ENCODE measurements at regions not wholly inside any gene's neighbourhood (a gene's known extent, or its start where the extent isn't known, plus 50 kb on each side); places are given as distances from the start of the nearest gene placed in this dataset.

DNA sequence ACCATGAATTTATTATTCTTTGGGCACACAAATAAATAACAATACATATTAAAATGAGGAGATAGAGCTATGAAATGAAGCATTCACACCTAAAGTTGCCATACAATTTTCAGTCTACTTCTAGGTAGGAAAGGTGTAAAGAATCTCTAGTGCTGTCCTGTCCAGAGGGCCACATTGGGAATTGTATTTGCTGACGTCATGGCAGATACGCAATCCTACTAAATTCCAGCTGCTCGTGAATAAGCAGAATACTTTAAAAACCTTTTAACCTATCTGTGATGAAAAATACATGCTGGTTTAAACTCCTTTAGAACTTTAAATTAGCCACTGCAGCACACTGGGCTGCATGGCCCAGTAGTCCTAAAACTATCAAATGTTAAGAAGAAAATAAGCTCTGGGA is 236.1 kb downstream of the FSCB start:
- no peaks in the 10 kb centered on the region for H3K4me1 ChIP-seq
- 64 to 69% methylated on average over 3 of the region's 3 CpGs for WGBS, 2 donors (ENCODE audit: low coverage in 1 of 2)
- no peaks in the 10 kb centered on the region for H3K9me3 ChIP-seq
- H3K27me3 ChIP-seq, result no peaks in the 10 kb centered on the region
- no peak for TF ChIP-seq EP300 (IDR thresholded peaks at IDR 0.05)
- no peak for TF ChIP-seq POLR2AphosphoS5 (IDR thresholded peaks at IDR 0.05)
- no peak for TF ChIP-seq POLR2A (IDR thresholded peaks at IDR 0.05)
- TF ChIP-seq, protein P1, sequence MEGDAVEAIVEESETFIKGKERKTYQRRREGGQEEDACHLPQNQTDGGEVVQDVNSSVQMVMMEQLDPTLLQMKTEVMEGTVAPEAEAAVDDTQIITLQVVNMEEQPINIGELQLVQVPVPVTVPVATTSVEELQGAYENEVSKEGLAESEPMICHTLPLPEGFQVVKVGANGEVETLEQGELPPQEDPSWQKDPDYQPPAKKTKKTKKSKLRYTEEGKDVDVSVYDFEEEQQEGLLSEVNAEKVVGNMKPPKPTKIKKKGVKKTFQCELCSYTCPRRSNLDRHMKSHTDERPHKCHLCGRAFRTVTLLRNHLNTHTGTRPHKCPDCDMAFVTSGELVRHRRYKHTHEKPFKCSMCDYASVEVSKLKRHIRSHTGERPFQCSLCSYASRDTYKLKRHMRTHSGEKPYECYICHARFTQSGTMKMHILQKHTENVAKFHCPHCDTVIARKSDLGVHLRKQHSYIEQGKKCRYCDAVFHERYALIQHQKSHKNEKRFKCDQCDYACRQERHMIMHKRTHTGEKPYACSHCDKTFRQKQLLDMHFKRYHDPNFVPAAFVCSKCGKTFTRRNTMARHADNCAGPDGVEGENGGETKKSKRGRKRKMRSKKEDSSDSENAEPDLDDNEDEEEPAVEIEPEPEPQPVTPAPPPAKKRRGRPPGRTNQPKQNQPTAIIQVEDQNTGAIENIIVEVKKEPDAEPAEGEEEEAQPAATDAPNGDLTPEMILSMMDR (IDR thresholded peaks at IDR 0.05), result no peak
- ATAC-seq, result no peak
- H3K36me3 ChIP-seq, result no peaks in the 10 kb centered on the region
- H3K27ac ChIP-seq, result no peak overlapping the region
- no peak overlapping the region for H3K4me3 ChIP-seq

DNA sequence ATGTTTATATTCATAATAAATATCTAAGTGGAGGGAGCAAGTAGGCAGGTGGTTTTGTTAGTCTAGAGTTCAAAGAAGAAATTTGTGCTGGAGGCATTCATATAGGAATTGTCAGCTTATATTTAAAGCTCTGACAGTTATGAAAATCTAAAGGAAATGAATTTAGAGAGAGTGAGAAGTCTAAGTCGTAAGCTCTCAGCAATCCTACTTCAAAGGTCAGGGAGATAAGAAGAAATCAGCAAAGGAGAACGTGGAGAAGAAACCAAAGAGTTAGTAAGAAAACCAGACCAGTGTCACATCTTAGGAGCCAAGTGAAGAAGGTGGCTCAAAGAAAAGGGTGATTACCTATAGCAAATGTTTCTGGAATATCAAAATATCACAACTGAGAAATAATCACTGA is 241.8 kb downstream of the FSCB start:
- 38 to 66% methylated on average over 2 of the region's 2 CpGs for WGBS, 2 donors (ENCODE audit: low coverage in 1 of 2)
- Histone ChIP-seq H3K27ac (no peak overlapping the region), H3K9me3 (peaks cover 0 to 16% (median 0%) of the 10 kb centered on the region in 3 donors), H3K36me3 (no peaks in the 10 kb centered on the region), H3K27me3 (no peaks in the 10 kb centered on the region), H3K4me1 (no peaks in the 10 kb centered on the region), H3K4me3 (no peak overlapping the region)
- no peak for TF ChIP-seq POLR2AphosphoS5 (IDR thresholded peaks at IDR 0.05)
- TF ChIP-seq, protein P1 (IDR thresholded peaks at IDR 0.05), result no peak
- no peak for TF ChIP-seq POLR2A (IDR thresholded peaks at IDR 0.05)
- TF ChIP-seq EP300 (IDR thresholded peaks at IDR 0.05), result no peak
- ATAC-seq, result no peak

DNA sequence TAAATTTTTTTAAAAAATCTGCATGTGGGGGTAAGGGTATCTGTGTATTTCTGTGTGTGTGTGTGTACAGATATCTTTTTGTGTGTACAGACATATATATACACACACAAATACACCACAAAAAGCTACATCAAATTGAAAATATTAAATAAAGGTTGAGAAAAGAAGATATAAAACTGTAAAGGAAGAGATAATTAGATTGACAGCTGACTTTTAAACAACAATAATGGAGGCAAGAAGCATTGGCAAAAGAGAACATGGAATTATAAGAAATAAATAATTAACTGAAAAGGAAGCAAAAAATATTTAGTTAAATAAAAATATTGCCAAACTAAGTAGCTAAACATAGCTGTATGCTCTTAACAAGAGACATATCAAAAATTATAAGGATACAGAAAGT is 291.4 kb downstream of the FSCB start:
- H3K9me3 ChIP-seq, result peaks cover 0 to 8% (median 0%) of the 10 kb centered on the region in 3 donors

DNA sequence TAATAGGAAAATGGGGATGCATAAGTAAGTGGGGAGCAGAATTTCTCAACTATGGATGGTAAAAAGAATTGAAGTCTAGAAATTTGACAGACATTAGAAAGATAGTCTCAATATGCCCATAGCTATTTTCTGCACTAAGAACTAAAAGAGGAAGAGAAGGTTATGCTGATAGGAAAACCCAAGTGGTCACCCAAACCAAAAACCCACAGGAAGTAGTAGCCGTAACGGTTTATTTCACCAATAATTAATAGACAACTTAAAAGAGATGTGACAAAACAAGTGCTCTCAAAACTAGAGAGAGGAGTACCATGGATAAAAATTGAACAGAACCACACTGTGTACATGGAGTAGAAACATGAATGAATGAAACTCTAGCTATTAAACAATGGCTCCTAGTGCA is 295.4 kb downstream of the FSCB start:
- no peak overlapping the region for H3K4me3 ChIP-seq
- no peak for TF ChIP-seq EP300 (IDR thresholded peaks at IDR 0.05)
- no peak for TF ChIP-seq POLR2AphosphoS5 (IDR thresholded peaks at IDR 0.05)
- TF ChIP-seq, protein P1 (IDR thresholded peaks at IDR 0.05), result no peak
- no peak for TF ChIP-seq POLR2A (IDR thresholded peaks at IDR 0.05)
- no peaks in the 10 kb centered on the region for H3K27me3 ChIP-seq
- no peaks in the 10 kb centered on the region for H3K36me3 ChIP-seq
- no peak for ATAC-seq
- 39 to 82% methylated on average over 2 of the region's 2 CpGs for WGBS, 2 donors (ENCODE audit: low coverage in 1 of 2)
- H3K9me3 ChIP-seq, result peaks cover 0 to 3% (median 0%) of the 10 kb centered on the region in 3 donors
- no peak overlapping the region for H3K27ac ChIP-seq
- no peaks in the 10 kb centered on the region for H3K4me1 ChIP-seq

More for the DNA sequence above, 291.4 kb downstream of the FSCB start:
- H3K4me3 ChIP-seq, result no peak overlapping the region
- H3K27me3 ChIP-seq, result no peaks in the 10 kb centered on the region
- no peak for TF ChIP-seq POLR2AphosphoS5 (IDR thresholded peaks at IDR 0.05)
- TF ChIP-seq, protein P1 (IDR thresholded peaks at IDR 0.05), result no peak
- no peak for TF ChIP-seq EP300 (IDR thresholded peaks at IDR 0.05)
- TF ChIP-seq POLR2A (IDR thresholded peaks at IDR 0.05), result no peak
- H3K36me3 ChIP-seq, result no peaks in the 10 kb centered on the region
- H3K27ac ChIP-seq, result no peak overlapping the region
- ATAC-seq, result no peak
- no peaks in the 10 kb centered on the region for H3K4me1 ChIP-seq

DNA sequence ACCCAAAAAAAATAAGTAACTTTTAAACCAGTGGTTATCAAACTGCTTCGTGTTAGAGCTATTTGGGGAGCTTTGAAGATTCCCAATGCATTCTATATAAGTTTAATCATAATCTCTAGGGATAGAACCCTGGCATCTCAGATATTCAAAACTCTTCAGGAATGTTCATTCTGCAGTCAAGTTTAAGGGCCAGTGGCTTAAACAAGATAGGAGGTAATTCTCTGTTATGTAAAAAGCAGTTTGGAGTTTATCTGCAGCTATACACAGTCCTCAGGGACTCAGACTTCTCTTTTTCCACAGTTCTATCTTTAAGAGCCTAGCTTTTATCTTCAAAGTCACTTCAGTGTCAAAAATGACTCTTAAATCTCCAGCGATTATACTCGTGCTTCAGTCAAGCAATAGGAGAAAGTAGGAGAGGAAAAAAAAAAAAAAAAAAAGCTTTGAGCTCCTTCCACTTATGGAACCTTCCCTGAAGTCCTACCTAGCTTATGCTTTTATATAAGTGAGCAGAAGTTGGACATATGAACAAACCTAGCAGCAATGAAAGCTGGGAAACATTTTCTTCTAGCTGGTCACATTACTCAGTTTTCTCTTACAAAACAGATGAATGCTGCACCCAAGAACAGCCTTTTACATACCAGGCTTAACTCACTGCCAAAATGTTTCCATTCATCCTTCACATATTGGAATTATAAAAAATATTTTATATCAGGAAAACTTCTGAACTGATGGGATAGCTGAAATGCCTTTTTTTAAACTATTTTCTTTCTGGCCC is 302.8 kb downstream of the FSCB start:
- H3K9me3 ChIP-seq, result no peaks in the 10 kb centered on the region
- no peak overlapping the region for H3K27ac ChIP-seq
- no peaks in the 10 kb centered on the region for H3K4me1 ChIP-seq
- WGBS, 2 donors (ENCODE audit: low coverage in 1 of 2), result 6 to 25% methylated on average over 1 to 3 of the region's 3 CpGs
- TF ChIP-seq EP300 (IDR thresholded peaks at IDR 0.05), result no peak
- TF ChIP-seq POLR2AphosphoS5 (IDR thresholded peaks at IDR 0.05), result no peak
- no peak for TF ChIP-seq POLR2A (IDR thresholded peaks at IDR 0.05)
- TF ChIP-seq, protein P1 (IDR thresholded peaks at IDR 0.05), result no peak
- no peak for ATAC-seq
- no peak overlapping the region for H3K4me3 ChIP-seq
- no peaks in the 10 kb centered on the region for H3K27me3 ChIP-seq
- H3K36me3 ChIP-seq, result no peaks in the 10 kb centered on the region

All from gastroesophageal sphincter (tissue), 4 donors.